ENCODE measurements at regions not wholly inside any gene's neighbourhood (a gene's known extent, or its start where the extent isn't known, plus 50 kb on each side); places are given as distances from the start of the nearest gene placed in this dataset.

DNA sequence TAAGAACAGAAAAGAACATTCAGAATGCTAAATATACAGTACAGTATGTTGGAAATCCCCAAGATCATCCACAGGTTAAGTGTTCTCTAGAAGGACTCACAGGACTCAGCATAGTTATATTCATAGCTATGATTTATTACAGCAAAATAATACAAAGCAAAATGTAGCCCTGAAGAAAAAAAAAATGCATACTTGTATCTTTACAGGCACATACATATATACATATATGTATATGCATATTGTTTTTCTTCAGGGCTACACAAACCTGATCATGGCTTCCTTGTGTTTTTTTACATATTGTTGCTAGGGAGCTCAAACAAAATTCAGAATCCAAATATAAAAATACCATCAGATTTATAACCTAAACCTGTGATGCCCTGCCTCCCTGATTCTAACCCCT is 78.5 kb downstream of the TUBA3C start (continued):
- TF ChIP-seq, protein P1, sequence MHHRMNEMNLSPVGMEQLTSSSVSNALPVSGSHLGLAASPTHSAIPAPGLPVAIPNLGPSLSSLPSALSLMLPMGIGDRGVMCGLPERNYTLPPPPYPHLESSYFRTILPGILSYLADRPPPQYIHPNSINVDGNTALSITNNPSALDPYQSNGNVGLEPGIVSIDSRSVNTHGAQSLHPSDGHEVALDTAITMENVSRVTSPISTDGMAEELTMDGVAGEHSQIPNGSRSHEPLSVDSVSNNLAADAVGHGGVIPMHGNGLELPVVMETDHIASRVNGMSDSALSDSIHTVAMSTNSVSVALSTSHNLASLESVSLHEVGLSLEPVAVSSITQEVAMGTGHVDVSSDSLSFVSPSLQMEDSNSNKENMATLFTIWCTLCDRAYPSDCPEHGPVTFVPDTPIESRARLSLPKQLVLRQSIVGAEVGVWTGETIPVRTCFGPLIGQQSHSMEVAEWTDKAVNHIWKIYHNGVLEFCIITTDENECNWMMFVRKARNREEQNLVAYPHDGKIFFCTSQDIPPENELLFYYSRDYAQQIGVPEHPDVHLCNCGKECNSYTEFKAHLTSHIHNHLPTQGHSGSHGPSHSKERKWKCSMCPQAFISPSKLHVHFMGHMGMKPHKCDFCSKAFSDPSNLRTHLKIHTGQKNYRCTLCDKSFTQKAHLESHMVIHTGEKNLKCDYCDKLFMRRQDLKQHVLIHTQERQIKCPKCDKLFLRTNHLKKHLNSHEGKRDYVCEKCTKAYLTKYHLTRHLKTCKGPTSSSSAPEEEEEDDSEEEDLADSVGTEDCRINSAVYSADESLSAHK (tag by site-specific recombination; IDR thresholded peaks at IDR 0.05) = no peak
- TF ChIP-seq HOXC10 (CRISPR knock-in tag; IDR thresholded peaks at IDR 0.05) = no peak

DNA sequence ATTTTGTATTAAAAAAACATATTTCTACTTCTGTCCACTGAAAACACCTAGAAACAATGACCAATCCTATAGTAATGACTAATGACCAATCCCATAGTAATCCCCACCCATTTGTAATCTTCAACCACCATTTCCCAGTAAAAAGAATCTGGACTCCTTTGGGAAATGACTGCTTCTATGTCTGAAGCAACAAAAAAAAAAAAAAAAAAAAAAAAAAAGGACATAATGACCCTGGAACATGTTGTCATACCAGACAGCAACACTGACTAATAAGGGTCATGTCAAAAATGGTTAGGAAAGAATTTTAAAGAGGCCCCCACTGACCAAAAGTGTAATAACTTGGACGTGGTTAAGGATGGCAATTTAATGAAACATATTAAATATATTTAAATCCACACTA is 88.3 kb downstream of the TUBA3C start:
- ChIA-PET CTCF (interaction anchor here (0.7 kb wide), 1 partner anchor 65 kb away, joined by 3 read pairs; no protein-coding TSS in a partner anchor), POLR2A (no interaction called here)
- no peak overlapping the region for H3K4me3 ChIP-seq (ENCODE audit: low read depth, low read length)
- H3K36me3 ChIP-seq (ENCODE audit: control insufficient read depth in 2 of 2, insufficient read depth in 1 of 2, low read length in 2 of 2) = no peaks in the 10 kb centered on the region
- no peaks in the 10 kb centered on the region for H3K9me3 ChIP-seq (ENCODE audit: control insufficient read depth, insufficient read depth, low read depth, low read length)
- no peak overlapping the region for H3K27ac ChIP-seq (ENCODE audit: extremely low read depth, low read depth, low read length)
- no peaks in the 10 kb centered on the region for H3K4me1 ChIP-seq (ENCODE audit: control insufficient read depth, insufficient read depth, low read length)
- TF ChIP-seq ZFP41 (tag by site-specific recombination; IDR thresholded peaks at IDR 0.05; ENCODE audit: borderline replicate concordance) = no peak
- TF ChIP-seq ZNF214 (tag by site-specific recombination; IDR thresholded peaks at IDR 0.05; ENCODE audit: borderline replicate concordance) = no peak
- TF ChIP-seq, protein P2, sequence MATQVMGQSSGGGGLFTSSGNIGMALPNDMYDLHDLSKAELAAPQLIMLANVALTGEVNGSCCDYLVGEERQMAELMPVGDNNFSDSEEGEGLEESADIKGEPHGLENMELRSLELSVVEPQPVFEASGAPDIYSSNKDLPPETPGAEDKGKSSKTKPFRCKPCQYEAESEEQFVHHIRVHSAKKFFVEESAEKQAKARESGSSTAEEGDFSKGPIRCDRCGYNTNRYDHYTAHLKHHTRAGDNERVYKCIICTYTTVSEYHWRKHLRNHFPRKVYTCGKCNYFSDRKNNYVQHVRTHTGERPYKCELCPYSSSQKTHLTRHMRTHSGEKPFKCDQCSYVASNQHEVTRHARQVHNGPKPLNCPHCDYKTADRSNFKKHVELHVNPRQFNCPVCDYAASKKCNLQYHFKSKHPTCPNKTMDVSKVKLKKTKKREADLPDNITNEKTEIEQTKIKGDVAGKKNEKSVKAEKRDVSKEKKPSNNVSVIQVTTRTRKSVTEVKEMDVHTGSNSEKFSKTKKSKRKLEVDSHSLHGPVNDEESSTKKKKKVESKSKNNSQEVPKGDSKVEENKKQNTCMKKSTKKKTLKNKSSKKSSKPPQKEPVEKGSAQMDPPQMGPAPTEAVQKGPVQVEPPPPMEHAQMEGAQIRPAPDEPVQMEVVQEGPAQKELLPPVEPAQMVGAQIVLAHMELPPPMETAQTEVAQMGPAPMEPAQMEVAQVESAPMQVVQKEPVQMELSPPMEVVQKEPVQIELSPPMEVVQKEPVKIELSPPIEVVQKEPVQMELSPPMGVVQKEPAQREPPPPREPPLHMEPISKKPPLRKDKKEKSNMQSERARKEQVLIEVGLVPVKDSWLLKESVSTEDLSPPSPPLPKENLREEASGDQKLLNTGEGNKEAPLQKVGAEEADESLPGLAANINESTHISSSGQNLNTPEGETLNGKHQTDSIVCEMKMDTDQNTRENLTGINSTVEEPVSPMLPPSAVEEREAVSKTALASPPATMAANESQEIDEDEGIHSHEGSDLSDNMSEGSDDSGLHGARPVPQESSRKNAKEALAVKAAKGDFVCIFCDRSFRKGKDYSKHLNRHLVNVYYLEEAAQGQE (tag by site-specific recombination; IDR thresholded peaks at IDR 0.05) = no peak
- no peak for TF ChIP-seq BCL11A (tag by site-specific recombination; IDR thresholded peaks at IDR 0.05; ENCODE audit: low read depth)
- TF ChIP-seq, protein P3, sequence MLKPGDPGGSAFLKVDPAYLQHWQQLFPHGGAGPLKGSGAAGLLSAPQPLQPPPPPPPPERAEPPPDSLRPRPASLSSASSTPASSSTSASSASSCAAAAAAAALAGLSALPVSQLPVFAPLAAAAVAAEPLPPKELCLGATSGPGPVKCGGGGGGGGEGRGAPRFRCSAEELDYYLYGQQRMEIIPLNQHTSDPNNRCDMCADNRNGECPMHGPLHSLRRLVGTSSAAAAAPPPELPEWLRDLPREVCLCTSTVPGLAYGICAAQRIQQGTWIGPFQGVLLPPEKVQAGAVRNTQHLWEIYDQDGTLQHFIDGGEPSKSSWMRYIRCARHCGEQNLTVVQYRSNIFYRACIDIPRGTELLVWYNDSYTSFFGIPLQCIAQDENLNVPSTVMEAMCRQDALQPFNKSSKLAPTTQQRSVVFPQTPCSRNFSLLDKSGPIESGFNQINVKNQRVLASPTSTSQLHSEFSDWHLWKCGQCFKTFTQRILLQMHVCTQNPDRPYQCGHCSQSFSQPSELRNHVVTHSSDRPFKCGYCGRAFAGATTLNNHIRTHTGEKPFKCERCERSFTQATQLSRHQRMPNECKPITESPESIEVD (tag by site-specific recombination; IDR thresholded peaks at IDR 0.05) = no peak
- TF ChIP-seq ZNF223 (tag by site-specific recombination; IDR thresholded peaks at IDR 0.05) = no peak
- TF ChIP-seq, protein P4, sequence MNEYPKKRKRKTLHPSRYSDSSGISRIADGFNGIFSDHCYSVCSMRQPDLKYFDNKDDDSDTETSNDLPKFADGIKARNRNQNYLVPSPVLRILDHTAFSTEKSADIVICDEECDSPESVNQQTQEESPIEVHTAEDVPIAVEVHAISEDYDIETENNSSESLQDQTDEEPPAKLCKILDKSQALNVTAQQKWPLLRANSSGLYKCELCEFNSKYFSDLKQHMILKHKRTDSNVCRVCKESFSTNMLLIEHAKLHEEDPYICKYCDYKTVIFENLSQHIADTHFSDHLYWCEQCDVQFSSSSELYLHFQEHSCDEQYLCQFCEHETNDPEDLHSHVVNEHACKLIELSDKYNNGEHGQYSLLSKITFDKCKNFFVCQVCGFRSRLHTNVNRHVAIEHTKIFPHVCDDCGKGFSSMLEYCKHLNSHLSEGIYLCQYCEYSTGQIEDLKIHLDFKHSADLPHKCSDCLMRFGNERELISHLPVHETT (tag by site-specific recombination; IDR thresholded peaks at IDR 0.05) = no peak
- TF ChIP-seq ZNF473 (tag by site-specific recombination; IDR thresholded peaks at IDR 0.05) = no peak
- no peak for TF ChIP-seq ZNF133 (tag by site-specific recombination; IDR thresholded peaks at IDR 0.05)
- no peak for TF ChIP-seq ZNF571 (tag by site-specific recombination; IDR thresholded peaks at IDR 0.05)

DNA sequence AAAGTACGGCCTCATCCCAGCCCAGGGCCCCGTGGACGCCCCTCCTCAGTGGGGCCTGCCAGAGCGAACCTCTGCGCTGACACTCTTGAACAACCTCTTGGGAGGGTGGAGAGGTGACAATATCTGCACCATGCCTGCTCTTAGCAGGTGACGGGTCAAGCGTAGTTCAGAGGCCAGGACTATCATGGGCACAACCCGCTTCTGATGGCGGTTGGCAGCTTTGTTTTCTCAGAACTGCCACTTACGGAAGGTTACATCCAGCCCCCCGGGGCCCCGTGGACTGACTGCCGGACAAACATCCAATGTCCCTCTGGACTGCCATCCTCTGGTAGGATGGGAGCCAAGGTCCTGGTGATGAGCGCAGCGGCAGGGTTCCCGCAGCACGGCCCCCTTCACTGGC is 91.1 kb downstream of the TUBA3C start:
- POLR2A ChIA-PET = no interaction called here
- H3K4me3 ChIP-seq (ENCODE audit: low read depth, low read length) = no peak overlapping the region
- H3K36me3 ChIP-seq (ENCODE audit: control insufficient read depth in 2 of 2, insufficient read depth in 1 of 2, low read length in 2 of 2) = no peaks in the 10 kb centered on the region
- CTCF ChIA-PET = no interaction called here
- no peaks in the 10 kb centered on the region for H3K4me1 ChIP-seq (ENCODE audit: control insufficient read depth, insufficient read depth, low read length)
- H3K9me3 ChIP-seq (ENCODE audit: control insufficient read depth, insufficient read depth, low read depth, low read length) = no peaks in the 10 kb centered on the region
- H3K27ac ChIP-seq (ENCODE audit: extremely low read depth, low read depth, low read length) = no peak overlapping the region
- TF ChIP-seq ZNF175 (tag by site-specific recombination; IDR thresholded peaks at IDR 0.05) (no peak), ZNF560 (tag by site-specific recombination; IDR thresholded peaks at IDR 0.05; ENCODE audit: borderline replicate concordance) (no peak), ZNF530 (tag by site-specific recombination; IDR thresholded peaks at IDR 0.05; ENCODE audit: low read depth) (no peak), ZNF768 (tag by site-specific recombination; IDR thresholded peaks at IDR 0.05) (no peak), ZNF777 (tag by site-specific recombination; IDR thresholded peaks at IDR 0.05; ENCODE audit: borderline replicate concordance) (no peak), ZNF416 (tag by site-specific recombination; IDR thresholded peaks at IDR 0.05) (no peak), IKZF3 (tag by site-specific recombination; IDR thresholded peaks at IDR 0.05) (no peak), ZNF341 (tag by site-specific recombination; IDR thresholded peaks at IDR 0.05; ENCODE audit: low read depth) (no peak)
- TF ChIP-seq, protein P5, sequence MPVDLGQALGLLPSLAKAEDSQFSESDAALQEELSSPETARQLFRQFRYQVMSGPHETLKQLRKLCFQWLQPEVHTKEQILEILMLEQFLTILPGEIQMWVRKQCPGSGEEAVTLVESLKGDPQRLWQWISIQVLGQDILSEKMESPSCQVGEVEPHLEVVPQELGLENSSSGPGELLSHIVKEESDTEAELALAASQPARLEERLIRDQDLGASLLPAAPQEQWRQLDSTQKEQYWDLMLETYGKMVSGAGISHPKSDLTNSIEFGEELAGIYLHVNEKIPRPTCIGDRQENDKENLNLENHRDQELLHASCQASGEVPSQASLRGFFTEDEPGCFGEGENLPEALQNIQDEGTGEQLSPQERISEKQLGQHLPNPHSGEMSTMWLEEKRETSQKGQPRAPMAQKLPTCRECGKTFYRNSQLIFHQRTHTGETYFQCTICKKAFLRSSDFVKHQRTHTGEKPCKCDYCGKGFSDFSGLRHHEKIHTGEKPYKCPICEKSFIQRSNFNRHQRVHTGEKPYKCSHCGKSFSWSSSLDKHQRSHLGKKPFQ (tag by site-specific recombination; IDR thresholded peaks at IDR 0.05) = no peak
- TF ChIP-seq, protein P6, sequence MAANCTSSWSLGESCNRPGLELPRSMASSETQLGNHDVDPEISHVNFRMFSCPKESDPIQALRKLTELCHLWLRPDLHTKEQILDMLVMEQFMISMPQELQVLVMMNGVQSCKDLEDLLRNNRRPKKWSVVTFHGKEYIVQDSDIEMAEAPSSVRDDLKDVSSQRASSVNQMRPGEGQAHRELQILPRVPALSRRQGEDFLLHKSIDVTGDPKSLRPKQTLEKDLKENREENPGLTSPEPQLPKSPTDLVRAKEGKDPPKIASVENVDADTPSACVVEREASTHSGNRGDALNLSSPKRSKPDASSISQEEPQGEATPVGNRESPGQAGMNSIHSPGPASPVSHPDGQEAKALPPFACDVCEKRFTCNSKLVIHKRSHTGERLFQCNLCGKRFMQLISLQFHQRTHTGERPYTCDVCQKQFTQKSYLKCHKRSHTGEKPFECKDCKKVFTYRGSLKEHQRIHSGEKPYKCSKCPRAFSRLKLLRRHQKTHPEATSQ (tag by site-specific recombination; IDR thresholded peaks at IDR 0.05) = no peak

Measured in HEK293 (cell line).